GM12892 (cell line): ENCODE measurements at regions not wholly inside any gene's neighbourhood (a gene's known extent, or its start where the extent isn't known, plus 50 kb on each side); places are given as distances from the start of the nearest gene placed in this dataset.

ENCODE experiments used
- POLR2AphosphoS5 ChIP-seq: IDR thresholded peaks from 2 replicates; pipeline ENCODE4 v1.6.1; 2011; ENCODE audit warnings: low read depth, low read length, control low read depth
- TAF1 ChIP-seq: IDR thresholded peaks from 2 replicates; pipeline ENCODE4 v1.6.1; 2011; ENCODE audit warnings: low read depth, mild to moderate bottlenecking, control low read depth, low read length, borderline replicate concordance

GRCh38 chr1:87402241-87403002 lies 73.7 kb downstream of the LMO4 start:
- TF ChIP-seq POLR2AphosphoS5: no peak
- no peak for TF ChIP-seq TAF1
